CD4-positive, alpha-beta T cell (primary cell): ENCODE measurements at regions not wholly inside any gene's neighbourhood (a gene's known extent, or its start where the extent isn't known, plus 50 kb on each side); places are given as distances from the start of the nearest gene placed in this dataset.

ENCODE experiments used
- ATAC-seq: fragments of 200-7000 bp; cut with Tn5 transposase; one replicate; pipeline ENCODE4 v1.10.0; 2022; ENCODE audit warnings: mild to moderate bottlenecking; ENCODE audit not compliant: poor library complexity
- CTCF ChIA-PET: fragments of 350-600 bp; sonication (Branson Sonifier 250); formaldehyde crosslinking; loops from one replicate; lab custom pipeline; 2021; ENCODE audit warnings: antibody characterized with exemption, inconsistent platforms; lab: Charles Lee
- POLR2A ChIA-PET: fragments of 350-600 bp; sonication (Branson Sonifier 250); formaldehyde crosslinking; loops from one replicate; lab custom pipeline; 2021; ENCODE audit warnings: antibody characterized with exemption, inconsistent platforms; lab: Charles Lee
- DNase-seq, 14 experiments: peaks; one replicate each; pipeline ENCODE4 v3.0.0-alpha.2; 2013 to 2020; ENCODE audit warnings: mixed read lengths in 2 of 14
- H3K27ac ChIP-seq, 2 donors: one replicate each; pipeline versions ENCODE4 v1.5.1 to v1.7.0; 2013; ENCODE audit warnings: low read length in 2 of 2, low read depth in 1 of 2, mild to moderate bottlenecking in 1 of 2
- H3K27me3 ChIP-seq, 2 experiments: 1 replicate in 1 of 2; 2 replicates in 1 of 2; pipeline versions ENCODE4 v1.6.1 to v1.7.0; 2013; ENCODE audit warnings: low read length in 2 of 2, control low read depth in 1 of 2, mild to moderate bottlenecking in 1 of 2, moderate library complexity in 1 of 2; ENCODE audit not compliant: insufficient read depth in 2 of 2, control insufficient read depth in 1 of 2
- H3K36me3 ChIP-seq: one replicate; pipeline ENCODE4 v1.6.1; 2013; ENCODE audit warnings: low read length, control low read depth; ENCODE audit not compliant: insufficient read depth
- H3K4me1 ChIP-seq: one replicate; pipeline ENCODE4 v1.6.1; 2013; ENCODE audit warnings: low read length, control low read depth; ENCODE audit not compliant: insufficient read depth
- H3K4me3 ChIP-seq: one replicate; pipeline ENCODE4 v1.5.1; 2013; ENCODE audit warnings: mild to moderate bottlenecking, low read length, moderate library complexity
- H3K9me3 ChIP-seq, 2 experiments: 1 replicate in 1 of 2; 2 replicates in 1 of 2; pipeline versions ENCODE4 v1.6.1 to v1.7.0; 2013; ENCODE audit warnings: low read length in 2 of 2, mild to moderate bottlenecking in 2 of 2, control low read depth in 1 of 2, moderate library complexity in 1 of 2; ENCODE audit not compliant: control insufficient read depth in 1 of 2, insufficient read depth in 1 of 2
- H3K27ac Mint-ChIP-seq: one replicate; pipeline ENCODE4 v1.8.0; 2020; ENCODE audit warnings: mixed read lengths
- H3K27me3 Mint-ChIP-seq: one replicate; pipeline ENCODE4 v1.8.0; 2021; ENCODE audit warnings: mixed read lengths
- H3K36me3 Mint-ChIP-seq: one replicate; pipeline ENCODE4 v1.8.0; 2021; ENCODE audit warnings: low read depth, mixed read lengths
- H3K4me1 Mint-ChIP-seq: one replicate; pipeline ENCODE4 v1.8.0; 2021; ENCODE audit warnings: low read depth, mixed read lengths
- H3K4me3 Mint-ChIP-seq: one replicate; pipeline ENCODE4 v1.8.0; 2020; ENCODE audit warnings: mild to moderate bottlenecking, mixed read lengths
- H3K9me3 Mint-ChIP-seq: one replicate; pipeline ENCODE4 v1.8.0; 2020; ENCODE audit warnings: mixed read lengths
- intact Hi-C, 2 experiments: fragments of 100-400 bp; cut with DNase I in 1 of 2; cut with micrococcal nuclease in 1 of 2; formaldehyde crosslinking; loops; one replicate each; pipeline versions ENCODE4 v1.15.1 to v1.9.0; 2023 to 2025; cut with DNase I, micrococcal nuclease
- TF ChIP-seq, protein P1 (sequence below): fragments of 200-600 bp; IDR thresholded peaks from one replicate; pipeline ENCODE4 v1.8.0; 2022; ENCODE audit warnings: antibody characterized with exemption, mild to moderate bottlenecking

- CTCF ChIA-PET, result interaction anchor here (0.8 kb wide), 1 partner anchor 14 kb away, joined by 4 read pairs; no protein-coding TSS in a partner anchor
- H3K27me3 Mint-ChIP-seq, result peaks cover 6% of the 10 kb centered on the region
Measured at GRCh38 chr1:201614262-201615015, 75.5 kb downstream of the NAV1 start.

GRCh38 chr1:201617157-201617556, 78.2 kb downstream of the NAV1 start:
- DNase-seq (no peak), ATAC-seq (no peak)
- no peaks in the 10 kb centered on the region for H3K4me1 Mint-ChIP-seq
- POLR2A ChIA-PET, result no interaction called here
- H3K36me3 ChIP-seq, result no peaks in the 10 kb centered on the region
- CTCF ChIA-PET, result no interaction called here
- H3K4me3 ChIP-seq, result no peak overlapping the region
- intact Hi-C loops, result no loop called here
- no peaks in the 10 kb centered on the region for H3K36me3 Mint-ChIP-seq
- H3K27me3 Mint-ChIP-seq, result no peaks in the 10 kb centered on the region
- no peaks in the 10 kb centered on the region for H3K9me3 ChIP-seq
- TF ChIP-seq, protein P1, sequence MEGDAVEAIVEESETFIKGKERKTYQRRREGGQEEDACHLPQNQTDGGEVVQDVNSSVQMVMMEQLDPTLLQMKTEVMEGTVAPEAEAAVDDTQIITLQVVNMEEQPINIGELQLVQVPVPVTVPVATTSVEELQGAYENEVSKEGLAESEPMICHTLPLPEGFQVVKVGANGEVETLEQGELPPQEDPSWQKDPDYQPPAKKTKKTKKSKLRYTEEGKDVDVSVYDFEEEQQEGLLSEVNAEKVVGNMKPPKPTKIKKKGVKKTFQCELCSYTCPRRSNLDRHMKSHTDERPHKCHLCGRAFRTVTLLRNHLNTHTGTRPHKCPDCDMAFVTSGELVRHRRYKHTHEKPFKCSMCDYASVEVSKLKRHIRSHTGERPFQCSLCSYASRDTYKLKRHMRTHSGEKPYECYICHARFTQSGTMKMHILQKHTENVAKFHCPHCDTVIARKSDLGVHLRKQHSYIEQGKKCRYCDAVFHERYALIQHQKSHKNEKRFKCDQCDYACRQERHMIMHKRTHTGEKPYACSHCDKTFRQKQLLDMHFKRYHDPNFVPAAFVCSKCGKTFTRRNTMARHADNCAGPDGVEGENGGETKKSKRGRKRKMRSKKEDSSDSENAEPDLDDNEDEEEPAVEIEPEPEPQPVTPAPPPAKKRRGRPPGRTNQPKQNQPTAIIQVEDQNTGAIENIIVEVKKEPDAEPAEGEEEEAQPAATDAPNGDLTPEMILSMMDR, result no peak
- no peak overlapping the region for H3K27ac Mint-ChIP-seq
- no peaks in the 10 kb centered on the region for H3K9me3 Mint-ChIP-seq
- no peaks in the 10 kb centered on the region for H3K4me1 ChIP-seq
- no peak overlapping the region for H3K27ac ChIP-seq
- H3K27me3 ChIP-seq, result no peaks in the 10 kb centered on the region
- H3K4me3 Mint-ChIP-seq, result no peak overlapping the region

More at GRCh38 chr1:201614262-201615015, 75.5 kb downstream of the NAV1 start:
- Mint-ChIP-seq H3K36me3 (no peaks in the 10 kb centered on the region), H3K4me1 (no peaks in the 10 kb centered on the region), H3K27ac (no peak overlapping the region), H3K9me3 (no peaks in the 10 kb centered on the region), H3K4me3 (no peak overlapping the region)
- Histone ChIP-seq H3K27ac (no peak overlapping the region), H3K36me3 (no peaks in the 10 kb centered on the region), H3K9me3 (no peaks in the 10 kb centered on the region), H3K4me1 (no peaks in the 10 kb centered on the region), H3K27me3 (no peaks in the 10 kb centered on the region), H3K4me3 (no peak overlapping the region)
- POLR2A ChIA-PET, result no interaction called here
- intact Hi-C loops, result no loop called here
- TF ChIP-seq, protein P1, result no peak
- no peak for ATAC-seq
- no peak for DNase-seq

GRCh38 chr1:201618389-201618788, 79.5 kb downstream of the NAV1 start:
- no peak for ATAC-seq
- H3K27me3 Mint-ChIP-seq, result no peaks in the 10 kb centered on the region
- H3K9me3 Mint-ChIP-seq, result no peaks in the 10 kb centered on the region
- no peaks in the 10 kb centered on the region for H3K36me3 ChIP-seq
- POLR2A ChIA-PET, result no interaction called here
- H3K4me1 Mint-ChIP-seq, result no peaks in the 10 kb centered on the region
- no peaks in the 10 kb centered on the region for H3K4me1 ChIP-seq
- no peaks in the 10 kb centered on the region for H3K36me3 Mint-ChIP-seq
- H3K27ac ChIP-seq, result no peak overlapping the region
- no peaks in the 10 kb centered on the region for H3K27me3 ChIP-seq
- DNase-seq, result no peak
- H3K4me3 ChIP-seq, result no peak overlapping the region
- CTCF ChIA-PET, result no interaction called here
- no peaks in the 10 kb centered on the region for H3K9me3 ChIP-seq
- no peak overlapping the region for H3K27ac Mint-ChIP-seq
- TF ChIP-seq, protein P1, result no peak
- H3K4me3 Mint-ChIP-seq, result no peak overlapping the region
- intact Hi-C loops, result no loop called here
